SHP77 (cell line): ENCODE measurements at regions not wholly inside any gene's neighbourhood (a gene's known extent, or its start where the extent isn't known, plus 50 kb on each side); places are given as distances from the start of the nearest gene placed in this dataset.

Experiments used
- DNase-seq, 2 experiments: peaks; one replicate each; lab custom pipeline; 2025; lab: John Stamatoyannopoulos, UW

DNA sequence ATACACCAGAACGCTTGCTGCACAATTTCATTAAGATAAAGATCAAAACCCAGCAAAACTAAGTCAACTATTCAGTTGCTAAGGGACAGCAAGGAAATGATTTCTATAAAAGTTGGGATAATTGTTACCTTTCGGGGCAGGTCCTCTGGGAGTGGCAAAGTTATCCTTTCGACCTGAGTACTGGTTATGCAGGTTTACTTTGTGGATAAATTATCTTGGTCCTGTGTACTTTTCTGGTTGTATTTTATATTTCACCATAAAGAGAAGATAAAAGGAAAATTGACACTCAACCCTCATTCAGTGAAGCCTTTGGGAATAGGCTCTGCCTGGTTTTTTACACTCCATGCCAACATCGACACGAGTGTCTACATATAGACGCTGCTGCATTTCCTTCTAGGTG is 146.5 kb downstream of the SYK start:
- no peak for DNase-seq

DNA sequence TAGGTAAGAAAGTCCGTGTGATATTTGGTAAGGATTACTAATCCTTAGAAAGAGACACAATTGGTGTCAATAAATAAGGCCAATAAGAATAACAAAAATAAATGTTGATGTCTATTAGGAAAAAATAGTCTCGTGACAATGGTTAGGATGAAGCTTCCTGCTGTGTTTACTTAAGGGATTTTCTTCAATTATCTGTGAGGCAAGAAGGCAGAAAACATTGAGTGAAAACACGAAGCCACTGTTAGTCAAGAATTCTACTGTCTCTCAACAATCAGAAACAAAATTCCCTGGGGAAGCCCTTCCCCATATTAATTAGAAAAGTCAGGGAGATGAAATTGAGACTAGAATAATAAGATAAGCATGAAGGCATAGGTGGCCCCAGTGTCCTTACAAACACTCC is 149.0 kb downstream of the SYK start:
- no peak for DNase-seq

DNA sequence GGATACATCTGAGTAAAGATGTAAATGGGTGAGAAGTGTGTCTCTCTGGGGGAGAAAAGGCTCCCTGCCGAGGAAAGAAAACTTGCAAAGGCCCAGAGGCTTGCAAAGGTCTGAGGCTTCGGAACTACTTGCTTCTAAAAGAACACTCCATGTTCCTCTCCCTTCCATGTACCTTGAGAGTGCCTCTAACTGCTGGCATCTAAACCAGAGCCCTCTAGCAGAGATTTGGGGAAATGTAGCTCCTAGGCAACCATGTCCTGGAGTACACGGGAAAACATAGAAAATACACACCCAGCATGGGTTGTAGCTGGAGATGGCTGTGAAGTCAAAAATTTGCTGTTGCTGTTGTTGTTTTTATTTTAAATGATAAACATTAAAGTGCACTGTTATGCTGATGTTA is 151.6 kb downstream of the SYK start:
- no peak for DNase-seq

DNA sequence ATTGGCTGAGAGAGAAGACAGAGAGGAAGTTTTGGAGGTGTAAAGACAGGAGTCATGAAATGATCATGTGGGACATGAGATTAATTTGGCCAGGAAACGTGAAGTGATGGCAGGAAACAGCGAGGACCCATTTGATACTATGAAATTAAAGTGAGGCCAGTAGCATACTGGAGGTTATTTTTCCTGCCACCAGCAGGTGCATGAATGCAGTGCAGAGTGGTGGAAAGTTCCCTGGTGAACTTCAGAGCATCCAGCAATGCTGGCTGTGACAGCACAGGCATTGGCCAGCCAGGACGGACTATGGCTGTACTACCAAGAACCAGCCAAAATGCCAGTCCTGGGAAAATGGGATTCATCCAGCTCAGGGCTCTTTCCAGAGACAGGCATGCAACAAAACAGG is 152.2 kb downstream of the SYK start:
- no peak for DNase-seq

DNA sequence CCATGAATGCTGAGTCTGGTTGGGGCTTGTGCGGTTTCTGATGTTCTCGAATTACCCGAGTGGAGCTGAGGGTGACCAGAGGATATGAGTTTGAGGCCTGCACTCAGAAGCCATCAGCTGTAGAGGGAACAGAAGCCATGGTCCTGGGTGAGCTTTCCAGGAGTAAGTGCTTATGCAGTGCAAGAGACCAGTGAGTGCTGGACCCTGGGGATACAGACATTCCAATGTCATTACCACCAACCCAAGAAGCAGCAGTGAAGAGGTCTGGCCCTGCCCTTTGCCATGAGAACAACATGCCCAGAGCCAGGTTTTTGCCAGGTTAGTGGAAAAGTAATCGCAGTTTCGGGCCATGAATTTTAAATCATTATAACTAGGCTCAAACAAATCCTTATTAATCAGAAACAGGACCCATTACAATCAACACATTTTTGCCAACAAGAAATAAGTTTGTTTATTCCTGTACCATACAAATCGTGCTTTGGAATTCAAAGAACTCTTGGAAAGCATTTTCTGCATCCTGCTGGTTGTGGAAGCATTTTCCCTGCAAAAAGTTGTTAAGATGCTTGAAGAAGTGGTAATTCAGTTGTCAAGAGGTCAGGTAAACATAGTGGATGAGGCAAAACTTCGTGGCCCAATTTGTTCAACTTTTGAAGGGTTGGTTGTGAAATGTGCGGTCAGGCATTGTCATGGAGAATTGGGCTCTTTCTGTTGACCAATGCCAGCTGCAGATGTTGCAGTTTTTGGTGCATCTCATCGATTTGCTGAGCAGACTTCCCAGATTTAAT is 154.6 kb downstream of the SYK start:
- DNase-seq: no peak

DNA sequence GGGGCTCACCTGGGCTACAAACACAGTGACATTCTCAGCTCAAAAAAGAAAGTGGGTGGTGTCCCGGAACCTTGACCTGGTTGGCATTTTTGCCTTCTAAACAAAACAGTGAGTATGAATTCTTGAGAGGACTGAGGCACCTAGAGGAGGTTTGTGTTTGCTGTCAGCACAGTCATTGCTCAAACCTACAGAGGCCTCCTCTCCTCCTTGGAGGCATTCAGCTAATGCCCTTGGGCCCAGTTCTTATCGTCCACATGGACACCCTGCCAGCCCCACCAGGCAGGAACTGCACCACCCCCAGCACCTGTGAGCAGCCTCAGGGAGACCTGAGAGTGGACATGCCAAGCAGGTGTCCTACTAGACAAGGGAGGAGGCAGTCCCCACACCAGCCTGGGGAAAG is 156.7 kb downstream of the SYK start:
- DNase-seq: no peak

DNA sequence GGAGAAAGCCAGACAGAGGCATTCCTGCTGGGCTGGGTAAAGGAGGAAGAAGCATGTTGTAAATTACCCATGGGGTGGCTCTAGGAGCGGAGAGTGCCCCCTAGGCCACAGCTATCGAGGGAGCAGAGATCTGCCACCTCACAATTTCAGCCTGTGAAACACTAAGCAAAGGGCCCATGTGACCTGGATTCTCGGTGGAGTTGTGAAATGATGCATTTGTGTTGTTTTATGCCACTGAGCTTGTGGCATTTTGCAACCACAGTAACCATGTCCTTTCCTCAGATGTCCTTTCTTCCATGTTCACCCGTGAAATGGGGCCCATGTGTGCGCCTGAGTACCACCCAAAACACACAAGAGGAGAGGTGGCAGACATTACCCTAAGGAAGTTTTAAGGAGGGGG is 159.3 kb downstream of the SYK start:
- DNase-seq: no peak

DNA sequence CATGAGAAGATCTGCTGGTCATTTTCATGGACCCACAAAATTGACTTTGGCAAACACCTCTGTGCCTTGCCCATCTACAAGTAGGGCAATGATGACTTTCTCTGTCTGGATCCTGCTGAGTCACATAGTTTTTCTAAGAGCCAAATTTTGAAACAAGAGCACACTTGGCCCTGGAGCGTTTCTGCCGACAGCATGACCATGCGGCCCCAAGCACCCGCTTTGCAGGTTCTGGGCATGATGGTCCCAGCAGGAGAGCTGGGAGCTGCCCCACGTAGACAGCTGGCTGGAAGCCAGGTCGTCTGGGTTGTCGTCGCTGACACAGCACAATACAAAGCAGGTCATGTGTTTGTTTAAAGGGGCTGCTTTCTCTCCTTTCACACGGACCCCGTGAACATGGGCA is 159.8 kb downstream of the SYK start:
- peak in 1 of 2 experiments; percentile 25 for DNase-seq

DNA sequence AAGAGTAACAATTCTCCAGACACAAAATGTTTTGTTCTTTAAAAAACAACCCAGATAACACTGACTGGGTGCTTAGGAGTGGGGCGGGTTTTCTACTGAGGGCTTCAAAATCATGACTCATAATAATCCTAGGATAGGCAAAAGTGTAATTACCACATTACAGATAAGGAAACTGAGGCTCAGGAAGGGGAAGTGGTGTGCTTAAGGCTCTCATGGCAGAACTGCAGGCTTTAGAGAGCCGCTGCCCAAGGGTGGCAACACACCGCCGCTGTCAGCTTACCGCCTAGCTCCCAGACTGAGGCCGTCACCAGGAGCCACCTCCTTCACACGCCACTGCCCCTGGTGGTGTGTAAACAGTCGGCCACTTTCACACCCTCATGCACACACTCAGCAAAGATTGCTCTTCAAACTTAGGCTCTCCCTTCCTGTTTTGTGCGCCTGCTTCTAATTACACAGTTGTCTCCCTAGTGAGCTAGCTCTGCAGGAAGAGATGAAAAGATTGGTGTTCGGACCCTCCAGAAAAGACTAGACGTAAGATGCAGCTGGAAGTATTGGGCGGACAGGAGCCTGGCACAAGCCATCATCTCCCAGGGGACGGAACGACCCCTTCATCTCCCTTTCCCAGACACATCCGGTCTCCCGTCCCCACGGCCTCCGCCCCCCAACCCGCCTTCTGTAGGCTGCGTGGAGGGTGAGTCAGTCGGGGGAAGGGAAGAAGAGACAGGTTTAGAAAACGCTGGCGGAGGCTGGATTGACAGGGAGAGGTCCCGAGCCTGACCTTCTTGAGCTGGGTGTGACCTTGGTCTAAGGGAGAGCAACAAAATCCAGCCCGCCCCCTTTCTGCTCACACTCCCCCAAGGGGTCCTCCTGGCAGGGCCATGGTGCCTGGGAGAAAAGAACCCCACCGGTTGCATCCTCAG is 162.7 kb downstream of the SYK start:
- peak; percentile 61 to 83 for DNase-seq

DNA sequence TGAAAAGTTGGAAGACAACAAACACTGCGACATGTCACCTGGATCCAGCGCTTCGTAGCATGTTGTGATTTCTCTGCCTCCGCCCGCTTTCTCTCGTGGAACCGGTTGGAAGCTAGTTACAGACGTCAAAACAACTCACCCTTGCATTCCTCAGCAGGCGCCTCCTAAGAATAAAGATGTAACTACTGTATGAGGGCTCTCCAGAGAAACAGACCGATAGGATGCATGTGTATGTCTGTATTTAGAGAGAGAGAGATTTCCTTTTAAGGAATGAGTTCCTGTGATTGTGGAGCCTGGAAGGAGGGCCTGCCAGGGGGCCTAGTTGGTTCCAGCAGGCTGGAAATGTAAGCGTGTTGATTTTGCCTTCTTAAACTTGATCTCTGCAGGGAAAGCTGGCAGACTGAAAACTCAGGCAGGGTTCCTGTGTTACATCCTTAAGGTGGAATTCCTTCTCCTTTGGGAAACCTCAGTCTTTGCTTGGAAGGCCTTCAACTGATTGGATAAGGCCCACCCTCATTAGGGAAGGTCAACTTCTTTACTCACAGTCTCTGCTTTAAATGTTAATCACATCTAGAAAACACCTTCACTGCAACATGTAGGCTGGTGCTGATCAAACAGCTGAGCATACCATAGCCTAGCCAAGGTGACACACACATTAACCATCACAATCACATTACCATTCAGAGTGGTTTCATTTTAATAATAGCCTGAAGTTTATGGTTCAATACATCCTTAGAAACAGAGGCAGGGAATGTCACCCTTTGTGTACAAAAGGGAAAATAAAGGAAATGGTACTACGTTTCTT is 163.8 kb downstream of the SYK start:
- no peak for DNase-seq

DNA sequence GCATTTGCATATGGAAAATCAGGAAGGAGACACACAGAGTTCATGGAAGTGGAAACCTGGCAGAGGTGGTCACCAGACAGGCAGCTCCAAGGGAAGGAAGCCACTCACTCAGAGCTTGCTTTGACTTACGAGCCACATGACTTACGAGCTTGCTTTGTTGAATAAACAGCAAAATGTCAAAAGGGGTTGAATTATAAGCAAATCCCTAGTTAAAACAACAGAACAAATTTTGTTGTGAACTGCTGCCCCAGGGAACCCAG is 164.3 kb downstream of the SYK start:
- no peak for DNase-seq

DNA sequence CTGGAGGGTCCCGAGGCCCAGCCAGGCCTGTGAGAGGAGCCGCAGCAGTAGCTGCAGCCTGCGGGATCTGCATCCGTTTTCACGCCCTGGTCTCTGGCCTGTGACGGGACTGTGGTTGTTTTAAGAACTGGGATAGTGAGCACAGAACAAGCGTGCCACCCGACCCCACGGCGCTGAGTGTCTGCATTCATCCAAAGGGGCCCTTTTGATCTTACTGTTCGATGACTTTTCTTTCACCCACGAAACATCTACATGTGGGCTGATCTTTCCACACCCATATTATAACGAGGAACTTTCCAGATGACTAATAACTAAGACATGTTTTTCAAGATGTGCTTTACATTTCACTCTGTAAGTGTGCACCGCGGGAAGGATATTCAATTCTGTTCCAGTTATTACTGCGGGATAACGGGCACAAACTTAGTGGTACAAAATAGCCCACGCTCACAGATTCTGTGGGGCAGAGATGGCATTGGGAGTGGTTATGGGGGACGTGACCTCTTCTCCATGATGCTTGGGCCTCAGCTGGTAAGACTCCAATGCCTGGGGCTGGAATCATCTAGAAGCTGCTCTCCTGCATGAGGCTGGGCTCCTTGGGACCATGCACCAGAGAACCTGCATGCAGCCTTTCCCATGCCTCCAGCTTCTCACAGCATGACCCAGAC is 165.0 kb downstream of the SYK start:
- no peak for DNase-seq

DNA sequence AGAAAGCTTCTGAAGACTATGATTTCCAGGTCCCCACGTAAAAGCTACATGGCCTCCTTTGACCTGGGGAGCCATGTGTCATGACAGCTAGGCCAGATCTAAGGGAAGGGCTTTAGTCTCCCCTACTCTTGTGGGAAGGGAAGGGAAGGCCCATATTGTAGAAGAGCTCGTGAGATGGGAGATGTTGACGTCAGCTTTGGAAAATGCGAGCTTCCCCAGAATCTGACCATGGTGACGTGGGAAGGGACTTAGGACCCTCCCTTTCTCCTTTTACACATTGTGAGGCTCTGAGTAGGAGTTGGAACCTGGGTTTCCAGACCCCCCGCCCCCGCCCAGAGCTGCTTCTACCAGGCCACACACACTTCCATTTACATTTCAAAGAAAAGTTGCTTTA is 165.5 kb downstream of the SYK start:
- no peak for DNase-seq

DNA sequence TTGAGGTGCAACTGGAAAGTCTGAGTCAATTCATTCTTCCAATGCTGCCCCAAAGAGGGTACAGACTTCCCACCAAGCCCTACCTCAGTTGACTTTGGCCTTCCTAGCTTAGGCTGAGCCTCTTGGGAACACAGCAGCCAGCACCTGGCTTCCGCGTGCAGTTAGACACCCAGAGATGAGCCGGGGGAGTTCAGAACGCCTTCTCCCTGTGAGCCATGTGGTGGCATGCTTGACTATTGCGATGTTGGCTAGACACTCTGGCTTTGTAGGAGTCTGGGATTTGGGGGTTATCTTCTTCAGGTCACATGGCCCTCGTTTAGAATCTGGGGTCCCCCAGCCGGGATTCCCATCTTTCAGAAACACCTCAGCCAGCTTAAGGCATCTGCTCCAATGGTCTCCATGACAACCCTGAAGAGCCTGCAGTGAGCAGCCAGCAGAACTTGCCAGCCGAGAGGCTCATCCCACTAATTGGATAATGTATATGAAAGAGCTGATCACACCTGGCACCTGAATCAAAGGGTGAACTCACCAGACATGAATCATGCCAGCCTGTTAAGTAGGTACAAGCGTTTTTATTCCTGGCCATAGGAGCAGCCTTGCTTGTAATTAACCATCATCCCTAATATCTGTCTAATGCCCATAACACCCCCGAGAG is 167.5 kb downstream of the SYK start:
- peak; percentile 16 to 35 for DNase-seq

DNA sequence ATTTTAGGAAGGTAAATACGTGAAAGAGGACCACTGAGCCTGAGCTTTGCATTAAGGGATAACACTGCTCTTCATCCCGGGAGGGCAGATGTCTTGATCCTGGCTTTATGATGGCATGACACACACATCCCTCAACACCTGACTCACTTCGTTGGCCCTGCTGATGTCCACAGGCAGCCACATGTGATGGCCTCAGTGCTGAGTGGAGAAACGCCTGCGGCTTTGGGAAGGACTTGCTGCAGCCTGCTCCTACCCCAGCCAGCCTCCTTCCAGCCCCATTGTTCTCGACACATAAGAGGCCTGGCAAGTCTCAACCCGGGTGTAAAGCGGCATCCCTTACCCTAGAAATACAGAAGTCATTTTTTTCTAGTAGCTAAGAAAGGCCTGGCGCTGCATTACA is 169.0 kb downstream of the SYK start:
- DNase-seq: no peak

DNA sequence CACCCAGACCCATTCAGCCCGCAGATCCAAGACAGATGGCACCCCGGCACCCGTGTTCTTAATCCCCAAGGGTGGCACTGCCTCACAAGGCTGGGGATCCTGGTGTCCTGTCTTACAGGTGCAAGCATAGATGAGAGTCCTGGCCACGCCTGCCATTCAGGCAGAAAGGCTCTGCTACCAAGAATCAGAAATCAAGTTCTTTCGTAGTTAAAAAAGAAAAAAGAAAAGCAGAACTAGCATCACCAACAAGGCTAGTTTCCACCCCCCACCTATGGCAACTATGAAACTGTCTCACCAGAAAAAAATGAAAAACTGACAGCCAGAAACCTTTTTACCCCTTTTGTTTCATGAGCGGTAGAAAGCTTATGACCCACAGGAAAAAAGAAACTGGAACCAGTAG is 170.4 kb downstream of the SYK start:
- DNase-seq: no peak

DNA sequence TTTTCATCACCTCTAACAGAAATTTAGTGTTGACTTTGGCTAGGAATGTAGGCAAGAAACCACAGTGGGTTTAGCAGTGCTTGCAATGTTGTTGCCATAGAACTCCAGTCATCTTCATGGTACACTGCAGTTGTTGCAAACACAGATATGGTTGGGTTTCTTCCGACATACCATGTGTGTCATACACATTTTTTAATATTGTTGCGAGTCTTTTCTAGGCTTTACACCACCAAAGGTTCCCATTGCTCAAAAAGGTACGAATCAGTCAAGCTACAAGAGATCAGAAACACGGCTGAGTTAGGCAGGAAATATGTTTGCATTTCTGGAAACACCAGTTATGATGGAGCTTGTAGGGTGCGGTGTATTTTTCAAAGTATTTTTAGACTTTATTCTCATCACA is 172.4 kb downstream of the SYK start:
- DNase-seq: no peak

DNA sequence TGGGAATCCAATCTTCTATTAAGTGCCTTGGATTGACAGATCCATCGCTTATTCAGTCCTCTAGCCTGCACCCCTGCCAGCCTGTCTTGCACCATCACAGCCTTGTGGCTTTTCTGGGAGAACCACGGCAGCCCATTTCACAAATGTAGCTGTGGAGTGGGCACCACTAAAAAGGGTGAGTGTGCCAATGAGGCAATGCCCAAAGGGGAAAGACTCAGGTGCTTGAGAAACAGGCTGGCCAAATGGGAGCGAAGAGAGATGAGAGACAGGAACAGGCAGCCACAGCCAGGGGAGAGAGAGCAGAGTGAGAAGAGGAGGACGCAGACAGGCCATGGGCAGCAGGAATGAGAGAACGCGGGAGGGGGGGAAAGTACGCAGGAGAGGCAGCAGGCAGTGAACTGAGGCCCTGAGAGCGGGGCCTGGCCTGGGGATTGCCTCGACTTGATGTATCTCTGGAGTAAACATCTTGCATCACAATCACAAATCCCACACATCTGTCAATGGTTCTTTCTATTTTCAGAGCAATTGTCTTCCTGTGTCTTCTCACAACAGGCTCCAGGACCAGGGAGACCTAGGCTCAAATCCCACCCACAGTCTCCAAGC is 173.1 kb downstream of the SYK start:
- DNase-seq: no peak

DNA sequence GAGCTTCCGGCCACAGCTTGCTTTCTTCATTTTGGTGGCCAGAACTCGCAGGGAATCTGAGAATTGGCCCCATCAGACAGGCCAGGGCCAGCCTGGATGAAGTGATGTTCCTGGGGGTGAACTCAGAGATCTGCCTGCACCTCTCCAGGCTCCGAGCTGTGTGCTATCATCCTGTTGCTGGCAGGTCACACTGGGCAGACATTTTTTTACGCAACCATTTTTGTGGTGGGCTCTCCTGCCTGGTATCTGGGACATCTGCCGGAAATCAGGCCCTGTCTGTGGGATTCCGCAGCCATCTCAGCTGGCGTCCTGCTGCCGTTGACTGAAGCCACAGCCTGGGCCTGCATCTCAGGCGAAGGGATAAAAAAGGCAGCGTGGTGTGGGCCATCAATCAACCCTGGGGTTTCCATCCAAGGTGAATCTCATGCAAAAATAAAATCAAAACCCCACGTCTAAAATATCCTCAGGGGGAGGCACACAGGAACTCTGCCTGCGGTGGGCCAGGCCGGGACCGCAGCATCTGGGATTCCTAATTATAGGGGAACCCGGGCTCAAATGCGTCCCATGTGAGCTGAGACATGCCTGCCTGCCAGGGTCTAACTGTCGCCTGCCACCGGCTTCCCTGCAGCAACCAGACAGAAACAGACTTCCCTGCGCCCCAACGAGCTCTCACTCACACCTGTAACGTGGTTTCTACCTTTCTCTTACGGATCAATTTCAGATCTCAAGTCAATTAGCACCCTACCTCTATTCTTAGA is 174.3 kb downstream of the SYK start:
- DNase-seq: no peak

DNA sequence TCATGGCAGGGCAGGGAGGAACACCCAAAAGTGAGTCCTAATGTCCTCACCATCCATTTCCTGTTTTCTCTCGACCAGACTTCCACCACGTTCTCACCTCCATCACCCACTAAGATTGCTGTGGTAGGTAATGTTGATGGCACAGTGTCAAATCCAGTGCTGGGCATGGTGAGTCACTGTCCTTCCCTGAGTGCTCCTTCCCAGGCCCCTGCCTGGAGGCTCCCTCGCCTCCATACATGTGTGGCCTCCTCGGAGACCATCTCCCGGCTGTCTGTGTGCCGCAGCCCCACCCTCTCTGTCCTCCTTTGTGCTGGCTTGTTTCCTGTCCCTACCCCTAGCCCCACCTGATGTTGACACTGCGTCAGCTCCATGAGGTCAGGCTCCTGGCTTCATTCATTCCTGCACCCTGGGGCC is 177.5 kb downstream of the SYK start:
- DNase-seq: no peak

DNA sequence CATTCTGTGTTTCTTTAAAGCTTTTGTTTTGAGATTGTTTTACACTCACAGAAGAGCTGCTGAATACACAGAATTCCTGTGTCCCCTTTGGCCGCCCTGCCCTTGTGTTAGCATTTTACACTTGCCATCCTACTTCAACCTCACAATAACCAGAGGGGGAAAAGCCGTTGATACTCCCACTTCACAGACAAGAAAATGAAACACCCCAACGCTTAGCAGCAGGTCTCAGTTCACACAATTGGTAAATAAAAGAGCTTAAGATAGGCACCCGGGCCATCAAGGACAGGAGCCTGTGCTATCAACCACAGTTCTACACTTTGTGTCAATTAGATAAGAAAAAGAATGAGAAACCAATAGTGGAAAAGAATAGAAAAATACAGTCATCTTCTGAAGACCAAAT is 178.0 kb downstream of the SYK start:
- no peak for DNase-seq
